ENCODE measurements at regions not wholly inside any gene's neighbourhood (a gene's known extent, or its start where the extent isn't known, plus 50 kb on each side); places are given as distances from the start of the nearest gene placed in this dataset.

- Mint-ChIP-seq H3K9me3 (ENCODE audit: insufficient read depth) (no peaks in the 10 kb centered on the region), H3K27ac (no peak overlapping the region), H3K4me3 (no peak overlapping the region), H3K4me1 (no peaks in the 10 kb centered on the region), H3K27me3 (peaks cover 8% of the 10 kb centered on the region)
- Histone ChIP-seq H3K9ac (ENCODE audit: low read length) (no peak overlapping the region), H3K4me3 (ENCODE audit: control extremely low read depth in 1 of 5, extremely low read depth in 1 of 5, insufficient read depth in 1 of 5, low read depth in 2 of 5, low read length in 4 of 5) (no peak overlapping the region), H3K4me2 (replicated peaks; ENCODE audit: low read depth, low read length, poor library complexity, severe bottlenecking) (no peak overlapping the region), H2AFZ (ENCODE audit: insufficient read depth, low read depth, low read length, poor library complexity, severe bottlenecking) (no peak overlapping the region), H4K20me1 (ENCODE audit: control insufficient read depth, insufficient read depth, low read length, poor library complexity, severe bottlenecking) (no peaks in the 10 kb centered on the region), H3K4me1 (ENCODE audit: control insufficient read depth in 2 of 2, insufficient read depth in 2 of 2, low read length in 2 of 2) (no peaks in the 10 kb centered on the region), H3K9me3 (ENCODE audit: control extremely low read depth in 1 of 3, control insufficient read depth in 2 of 3, insufficient read depth in 1 of 3, low read length in 2 of 3) (no peaks in the 10 kb centered on the region), H3K27me3 (replicated peaks in 1 of 4; ENCODE audit: control extremely low read depth in 1 of 4, control insufficient read depth in 3 of 4, insufficient read depth in 4 of 4, low read length in 3 of 4) (no peaks in the 10 kb centered on the region), H3K36me3 (replicated peaks in 1 of 2; ENCODE audit: control extremely low read depth in 1 of 2, control insufficient read depth in 1 of 2, extremely low read depth in 1 of 2, insufficient read depth in 2 of 2, low read length in 1 of 2) (no peaks in the 10 kb centered on the region), H3K79me2 (ENCODE audit: control insufficient read depth, insufficient read depth, low read length) (no peaks in the 10 kb centered on the region), H3K27ac (ENCODE audit: low read length in 2 of 2) (no peak overlapping the region)
- WGBS (ENCODE audit: insufficient coverage), result 70% methylated on average over 1 of the region's 1 CpG
- no peak for TF ChIP-seq EZH2 (IDR thresholded peaks at IDR 0.05; ENCODE audit: borderline replicate concordance, insufficient read depth, low read depth, low read length, poor library complexity, severe bottlenecking)
- TF ChIP-seq, protein P1, sequence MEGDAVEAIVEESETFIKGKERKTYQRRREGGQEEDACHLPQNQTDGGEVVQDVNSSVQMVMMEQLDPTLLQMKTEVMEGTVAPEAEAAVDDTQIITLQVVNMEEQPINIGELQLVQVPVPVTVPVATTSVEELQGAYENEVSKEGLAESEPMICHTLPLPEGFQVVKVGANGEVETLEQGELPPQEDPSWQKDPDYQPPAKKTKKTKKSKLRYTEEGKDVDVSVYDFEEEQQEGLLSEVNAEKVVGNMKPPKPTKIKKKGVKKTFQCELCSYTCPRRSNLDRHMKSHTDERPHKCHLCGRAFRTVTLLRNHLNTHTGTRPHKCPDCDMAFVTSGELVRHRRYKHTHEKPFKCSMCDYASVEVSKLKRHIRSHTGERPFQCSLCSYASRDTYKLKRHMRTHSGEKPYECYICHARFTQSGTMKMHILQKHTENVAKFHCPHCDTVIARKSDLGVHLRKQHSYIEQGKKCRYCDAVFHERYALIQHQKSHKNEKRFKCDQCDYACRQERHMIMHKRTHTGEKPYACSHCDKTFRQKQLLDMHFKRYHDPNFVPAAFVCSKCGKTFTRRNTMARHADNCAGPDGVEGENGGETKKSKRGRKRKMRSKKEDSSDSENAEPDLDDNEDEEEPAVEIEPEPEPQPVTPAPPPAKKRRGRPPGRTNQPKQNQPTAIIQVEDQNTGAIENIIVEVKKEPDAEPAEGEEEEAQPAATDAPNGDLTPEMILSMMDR (IDR thresholded peaks at IDR 0.05), result no peak
- ChIA-PET POLR2A (no interaction called here), CTCF (no interaction called here)
- DNase-seq (no peak), ATAC-seq (ENCODE audit: low read depth) (no peak)
- intact Hi-C loops (cut with micrococcal nuclease), result no loop called here
Observed at GRCh38 chr2:199509403-199509802, 51.7 kb upstream of the SATB2 start.

Data from B cell (primary cell).